Transverse colon (tissue), 4 donors: ENCODE measurements at regions not wholly inside any gene's neighbourhood (a gene's known extent, or its start where the extent isn't known, plus 50 kb on each side); places are given as distances from the start of the nearest gene placed in this dataset.

Source experiments
- DNase-seq: peaks from one replicate; pipeline ENCODE4 v3.0.0-alpha.2; 2019
- H3K27ac ChIP-seq, 4 donors: fragments of 200-600 bp; sonication (generic); 2 replicates each; pipeline ENCODE4 v1.5.1; 2016 to 2018; ENCODE audit warnings: inconsistent platforms in 4 of 4
- H3K27me3 ChIP-seq: fragments of 200-600 bp; sonication (generic); 2 replicates; pipeline ENCODE4 v1.5.1; 2017; ENCODE audit warnings: inconsistent platforms
- H3K36me3 ChIP-seq, 4 donors: fragments of 200-600 bp; sonication (generic); 2 replicates each; pipeline ENCODE4 v1.5.1; 2017 to 2019; ENCODE audit warnings: inconsistent platforms in 4 of 4
- H3K4me1 ChIP-seq, 4 donors: fragments of 200-600 bp; sonication (generic); 2 replicates each; pipeline ENCODE4 v1.5.1; 2017 to 2020; ENCODE audit warnings: inconsistent platforms in 4 of 4
- H3K4me3 ChIP-seq, 4 donors: fragments of 200-600 bp; sonication (generic); 1 replicate in 1 of 4; 2 replicates in 3 of 4; pipeline versions ENCODE4 v1.5.1 to v1.6.1; 2017 to 2019; ENCODE audit warnings: inconsistent platforms in 4 of 4
- H3K9me3 ChIP-seq, 2 donors: fragments of 200-600 bp; sonication (generic); 2 replicates each; pipeline ENCODE4 v1.5.1; 2017 to 2019; ENCODE audit warnings: inconsistent platforms in 2 of 2
- EP300 ChIP-seq: sonication (generic); formaldehyde crosslinking; IDR thresholded peaks from one replicate; pipeline ENCODE4 v1.6.1; 2017; ENCODE audit warnings: antibody characterized with exemption, low read depth
- POLR2A ChIP-seq: fragments of 450-650 bp; IDR thresholded peaks from one replicate; pipeline ENCODE4 v1.6.1; 2016; ENCODE audit warnings: antibody characterized with exemption, mild to moderate bottlenecking, moderate library complexity
- POLR2AphosphoS5 ChIP-seq, 3 donors: sonication (generic); formaldehyde crosslinking; IDR thresholded peaks; one replicate each; pipeline ENCODE4 v1.6.1; 2016; ENCODE audit warnings: antibody characterized with exemption in 3 of 3
- WGBS, 2 donors: methylation state at CpG; one replicate each; pipeline ENCODE4 v1.1.5; 2018; ENCODE audit warnings: low coverage in 1 of 2; 5-methylcytosine and 5-hydroxymethylcytosine counted together
- in situ Hi-C, 4 donors: fragments of 200-750 bp; cut with MboI; loops; one replicate each; pipeline versions ENCODE4 v1.15.0 to v1.15.1; 2017; ENCODE audit warnings: low sequenced_read_pairs in 3 of 4, low pct_ligation_motif_present in 1 of 4, low pct_unique_long_range_greater_than_20kb in 1 of 4
- intact Hi-C: fragments of 100-400 bp; cut with DNase I; formaldehyde crosslinking; loops from one replicate; pipeline ENCODE4 v1.15.1; 2023; ENCODE audit warnings: low total_unique reads
- TF ChIP-seq, protein P1 (sequence below), 5 experiments: fragments of 200-600 bp in 3 of 5; fragments of 450-650 bp in 2 of 5; sonication (generic) in 3 of 5; IDR thresholded peaks; 1 replicate in 2 of 5; 2 replicates in 3 of 5; pipeline ENCODE4 v1.5.1; 2016 to 2017; ENCODE audit warnings: antibody characterized with exemption in 5 of 5, inconsistent platforms in 3 of 5, mild to moderate bottlenecking in 2 of 5, moderate library complexity in 1 of 5

DNA sequence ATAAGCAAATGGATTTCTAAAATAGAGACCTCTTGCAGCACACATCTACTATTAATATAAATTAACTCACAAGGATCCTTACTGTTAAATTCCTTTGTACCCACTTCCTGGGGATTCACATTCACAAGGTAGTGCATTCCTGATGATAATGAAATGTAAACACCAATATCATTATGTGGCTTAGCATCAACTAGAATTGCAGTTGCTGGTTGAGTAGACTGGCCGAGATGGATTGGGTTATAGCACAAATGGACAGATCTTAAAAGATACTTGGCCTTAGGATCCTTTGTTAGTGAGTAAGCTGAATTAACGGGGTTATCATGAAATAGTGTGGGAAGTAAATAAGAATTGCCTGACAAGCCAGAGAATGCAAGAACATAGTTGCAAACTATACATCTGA lies 369.1 kb downstream of the AEBP2 start:
- intact Hi-C loops, result no loop called here
- H3K9me3 ChIP-seq, result no peaks in the 10 kb centered on the region
- H3K27me3 ChIP-seq, result no peaks in the 10 kb centered on the region
- TF ChIP-seq POLR2A (no peak), POLR2AphosphoS5 (IDR thresholded peaks at IDR 0.05) (no peak), EP300 (no peak)
- TF ChIP-seq, protein P1, sequence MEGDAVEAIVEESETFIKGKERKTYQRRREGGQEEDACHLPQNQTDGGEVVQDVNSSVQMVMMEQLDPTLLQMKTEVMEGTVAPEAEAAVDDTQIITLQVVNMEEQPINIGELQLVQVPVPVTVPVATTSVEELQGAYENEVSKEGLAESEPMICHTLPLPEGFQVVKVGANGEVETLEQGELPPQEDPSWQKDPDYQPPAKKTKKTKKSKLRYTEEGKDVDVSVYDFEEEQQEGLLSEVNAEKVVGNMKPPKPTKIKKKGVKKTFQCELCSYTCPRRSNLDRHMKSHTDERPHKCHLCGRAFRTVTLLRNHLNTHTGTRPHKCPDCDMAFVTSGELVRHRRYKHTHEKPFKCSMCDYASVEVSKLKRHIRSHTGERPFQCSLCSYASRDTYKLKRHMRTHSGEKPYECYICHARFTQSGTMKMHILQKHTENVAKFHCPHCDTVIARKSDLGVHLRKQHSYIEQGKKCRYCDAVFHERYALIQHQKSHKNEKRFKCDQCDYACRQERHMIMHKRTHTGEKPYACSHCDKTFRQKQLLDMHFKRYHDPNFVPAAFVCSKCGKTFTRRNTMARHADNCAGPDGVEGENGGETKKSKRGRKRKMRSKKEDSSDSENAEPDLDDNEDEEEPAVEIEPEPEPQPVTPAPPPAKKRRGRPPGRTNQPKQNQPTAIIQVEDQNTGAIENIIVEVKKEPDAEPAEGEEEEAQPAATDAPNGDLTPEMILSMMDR (IDR thresholded peaks at IDR 0.05), result no peak
- 84% methylated on average over 2 of the region's 2 CpGs for WGBS, 2 donors
- no peak overlapping the region for H3K27ac ChIP-seq
- no peaks in the 10 kb centered on the region for H3K4me1 ChIP-seq
- H3K4me3 ChIP-seq, result no peak overlapping the region
- in situ Hi-C loops, result no loop called here
- H3K36me3 ChIP-seq, result no peaks in the 10 kb centered on the region
- no peak for DNase-seq

DNA sequence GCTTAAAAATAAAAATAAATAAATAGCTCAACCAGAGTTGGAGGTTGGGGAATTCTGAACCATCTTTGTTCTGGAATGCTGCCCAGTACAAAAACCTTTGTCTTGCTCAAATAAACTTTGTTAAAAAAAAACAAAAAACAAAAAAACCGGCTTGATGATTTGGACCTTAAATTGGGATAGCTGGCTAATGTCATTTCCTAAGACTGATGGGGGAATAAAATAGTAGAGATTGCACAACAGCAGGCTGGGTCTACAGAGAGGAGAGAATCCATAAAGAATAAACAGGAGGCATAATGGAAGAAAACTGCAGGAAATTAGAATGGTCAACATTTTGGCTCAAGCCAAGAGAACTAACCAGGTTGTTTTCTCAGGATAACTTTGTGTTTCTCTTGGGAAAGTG lies 370.9 kb downstream of the AEBP2 start:
- Histone ChIP-seq H3K36me3 (no peaks in the 10 kb centered on the region), H3K27ac (no peak overlapping the region), H3K27me3 (no peaks in the 10 kb centered on the region), H3K4me1 (no peaks in the 10 kb centered on the region), H3K9me3 (no peaks in the 10 kb centered on the region), H3K4me3 (no peak overlapping the region)
- intact Hi-C loops (no loop called here), in situ Hi-C loops (no loop called here)
- TF ChIP-seq, protein P1 (IDR thresholded peaks at IDR 0.05), result no peak
- TF ChIP-seq EP300, result no peak
- TF ChIP-seq POLR2A, result no peak
- no peak for TF ChIP-seq POLR2AphosphoS5 (IDR thresholded peaks at IDR 0.05)
- 69 to 90% methylated on average over 1 of the region's 1 CpG for WGBS, 2 donors
- no peak for DNase-seq

DNA sequence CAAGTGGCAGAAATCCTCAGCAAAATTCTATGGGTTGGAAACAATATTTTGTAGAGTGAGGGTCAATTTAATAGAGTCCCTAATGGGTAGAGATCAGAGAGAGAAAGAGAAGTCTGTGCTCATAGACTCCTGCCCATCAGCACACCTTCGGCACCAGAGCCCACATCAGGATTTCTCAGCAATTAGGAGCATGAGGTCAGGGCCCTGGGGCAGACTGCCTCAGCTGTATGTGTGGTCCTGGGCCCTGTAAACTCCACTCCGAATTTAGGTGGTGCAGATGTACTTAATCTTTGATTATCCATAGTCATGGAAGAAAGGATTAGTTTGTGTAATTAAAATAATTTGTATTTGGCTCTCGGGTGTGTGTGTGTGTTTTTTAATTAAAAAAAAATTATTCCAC lies 372.6 kb downstream of the AEBP2 start:
- Histone ChIP-seq H3K9me3 (no peaks in the 10 kb centered on the region), H3K27ac (no peak overlapping the region), H3K4me1 (no peaks in the 10 kb centered on the region), H3K4me3 (no peak overlapping the region), H3K27me3 (no peaks in the 10 kb centered on the region), H3K36me3 (no peaks in the 10 kb centered on the region)
- no peak for DNase-seq
- intact Hi-C loops (no loop called here), in situ Hi-C loops (no loop called here)
- TF ChIP-seq, protein P1 (IDR thresholded peaks at IDR 0.05), result no peak
- TF ChIP-seq POLR2AphosphoS5 (IDR thresholded peaks at IDR 0.05) (no peak), EP300 (no peak), POLR2A (no peak)
- WGBS, 2 donors, result 62 to 81% methylated on average over 3 of the region's 3 CpGs

DNA sequence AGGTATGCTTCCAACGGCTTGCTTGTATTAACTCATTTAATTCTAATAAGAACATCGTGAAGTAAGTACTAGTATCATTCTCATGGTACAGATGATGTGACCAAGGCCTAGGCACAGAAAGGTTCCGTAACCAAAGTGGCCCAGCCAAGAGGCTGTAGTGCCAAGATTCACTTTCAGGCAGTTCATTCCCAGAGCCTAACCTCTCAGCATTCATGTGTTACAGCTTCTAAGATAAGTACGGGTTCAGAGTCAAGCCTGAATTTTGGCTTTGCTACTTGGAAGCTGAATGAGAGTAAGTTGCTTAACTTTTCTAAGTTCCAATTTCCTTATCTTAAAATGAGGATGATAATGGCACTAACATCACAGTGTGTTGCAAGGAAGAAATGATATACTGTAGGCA lies 379.9 kb downstream of the AEBP2 start:
- Histone ChIP-seq H3K36me3 (no peaks in the 10 kb centered on the region), H3K4me3 (no peak overlapping the region), H3K27me3 (no peaks in the 10 kb centered on the region), H3K9me3 (no peaks in the 10 kb centered on the region), H3K27ac (no peak overlapping the region), H3K4me1 (no peaks in the 10 kb centered on the region)
- TF ChIP-seq POLR2AphosphoS5 (IDR thresholded peaks at IDR 0.05) (no peak), POLR2A (no peak), EP300 (no peak)
- TF ChIP-seq, protein P1 (IDR thresholded peaks at IDR 0.05), result no peak
- no peak for DNase-seq
- 69 to 78% methylated on average over 4 of the region's 4 CpGs for WGBS, 2 donors
- intact Hi-C loops (no loop called here), in situ Hi-C loops (no loop called here)
